K562 (cell line): ENCODE measurements at regions not wholly inside any gene's neighbourhood (a gene's known extent, or its start where the extent isn't known, plus 50 kb on each side); places are given as distances from the start of the nearest gene placed in this dataset.

Experiments used
- ATAC-seq: fragments of 200-7000 bp; cut with Tn5 transposase; 3 replicates; pipeline ENCODE4 v1.9.1; 2020; ENCODE audit warnings: moderate library complexity
- BruUV-seq: library from RNA; stranded (reverse); fragments of 400-500 nt; replicated peaks from 2 replicates; lab custom pipeline; 2021; lab: Mats Ljungman, UMichigan
- CTCF ChIA-PET: fragments of 300-600 bp; formaldehyde crosslinking; extraction: SDS; loops from one replicate; lab custom pipeline; 2021; ENCODE audit warnings: low intra/inter-chr PET ratio; lab: Yijun Ruan, JAX
- POLR2A ChIA-PET: fragments of 300-600, 350-650 bp; sonication (Branson Sonifier 250); formaldehyde crosslinking; extraction: SDS; loops from one replicate; lab custom pipeline; 2021; ENCODE audit warnings: antibody characterized with exemption, inconsistent platforms; lab: Yijun Ruan, JAX
- DNase-seq, 4 experiments: peaks; one replicate each; pipeline versions ENCODE4 v3.0.0 to v3.0.0-alpha.2; 2011 to 2018; ENCODE audit warnings: low spot score in 3 of 4, mixed read lengths in 3 of 4; ENCODE audit errors: extremely low read depth in 1 of 4
- FAIRE-seq: peaks from 2 replicates; lab custom pipeline; 2011; peaks lifted over from hg19 to GRCh38; lab: Jason Lieb, UNC
- H2AFZ ChIP-seq: 2 replicates; pipeline ENCODE4 v1.6.0; 2011; ENCODE audit warnings: low read depth, low read length, control low read depth, inconsistent platforms
- H3K27ac ChIP-seq: fragments of 200-600 bp; 3 replicates; pipeline ENCODE4 v1.8.0; 2011; ENCODE audit warnings: low read depth, mild to moderate bottlenecking, control low read depth, inconsistent platforms, low read length, moderate library complexity, mixed read lengths; ENCODE audit errors: extremely low read depth
- H3K27me3 ChIP-seq, 2 experiments: fragments of 300-600 bp in 1 of 2; 2 replicates in 1 of 2; 3 replicates in 1 of 2; pipeline versions ENCODE4 v1.6.0 to v1.8.0; 2011; ENCODE audit warnings: inconsistent platforms in 2 of 2, low read length in 2 of 2, mild to moderate bottlenecking in 1 of 2, mixed read lengths in 1 of 2, moderate library complexity in 1 of 2; ENCODE audit not compliant: control insufficient read depth in 2 of 2, insufficient read depth in 2 of 2
- H3K36me3 ChIP-seq: fragments of 300-600 bp; 3 replicates; pipeline ENCODE4 v1.8.0; 2011; ENCODE audit warnings: mild to moderate bottlenecking, low read length, inconsistent platforms; ENCODE audit not compliant: control insufficient read depth, insufficient read depth
- H3K4me1 ChIP-seq, 2 experiments: fragments of 200-600 bp in 1 of 2; replicated peaks in 1 of 2; 2 replicates in 1 of 2; 3 replicates in 1 of 2; pipeline versions ENCODE4 v1.5.1 to v1.8.0; 2011; ENCODE audit warnings: inconsistent platforms in 2 of 2, low read length in 2 of 2, mild to moderate bottlenecking in 1 of 2, mixed read lengths in 1 of 2, moderate library complexity in 1 of 2; ENCODE audit not compliant: control insufficient read depth in 2 of 2, insufficient read depth in 2 of 2
- H3K4me2 ChIP-seq: 2 replicates; pipeline ENCODE4 v1.6.1; 2011; ENCODE audit warnings: low read length, control low read depth, inconsistent platforms, mixed read lengths; ENCODE audit not compliant: insufficient read depth
- H3K4me3 ChIP-seq: fragments of 200-600 bp; sonication (generic), shearing (Covaris generic); 2 replicates; pipeline ENCODE4 v1.5.1; 2016; ENCODE audit warnings: control low read depth, inconsistent platforms
- H3K79me2 ChIP-seq: fragments of 200-600 bp; 3 replicates; pipeline ENCODE4 v1.8.0; 2011; ENCODE audit warnings: low read length, inconsistent platforms; ENCODE audit not compliant: control insufficient read depth, insufficient read depth
- H3K9ac ChIP-seq, 2 experiments: 2 replicates each; pipeline versions ENCODE4 v1.6.0 to v1.6.1; 2011; ENCODE audit warnings: low read depth in 2 of 2, low read length in 2 of 2, control low read depth in 1 of 2, inconsistent platforms in 1 of 2, mild to moderate bottlenecking in 1 of 2, mixed read lengths in 1 of 2; ENCODE audit not compliant: insufficient read depth in 1 of 2
- H3K9me1 ChIP-seq: one replicate; pipeline ENCODE4 v1.6.0; 2011; ENCODE audit warnings: inconsistent platforms, mild to moderate bottlenecking, low read length, moderate library complexity; ENCODE audit not compliant: control insufficient read depth, insufficient read depth
- H3K9me3 ChIP-seq: replicated peaks from 2 replicates; pipeline ENCODE4 v1.5.1; 2011; ENCODE audit warnings: low read depth, low read length, inconsistent platforms; ENCODE audit not compliant: control insufficient read depth, insufficient read depth
- H4K20me1 ChIP-seq: replicated peaks from 2 replicates; pipeline ENCODE4 v1.6.1; 2011; ENCODE audit warnings: low read length, inconsistent platforms, mixed read lengths; ENCODE audit not compliant: control insufficient read depth, insufficient read depth
- BRD9 ChIP-seq: fragments of 450-650 bp; IDR thresholded peaks from 2 replicates; pipeline ENCODE4 v1.6.1; 2018; ENCODE audit warnings: low read depth; ENCODE audit not compliant: partially characterized antibody
- MYNN ChIP-seq, 2 experiments: sonication (generic); formaldehyde crosslinking in 1 of 2; IDR thresholded peaks; 2 replicates each; pipeline versions ENCODE4 v1.5.0 to v1.6.1; 2016 to 2020; ENCODE audit warnings: antibody characterized with exemption in 1 of 2, missing genetic modification reagents in 1 of 2
- ZNF165 ChIP-seq: fragments of 250-450 bp; sonication (Bioruptor Pico); IDR thresholded peaks from 2 replicates; pipeline ENCODE4 v1.4.0; 2020; ENCODE audit warnings: borderline replicate concordance
- ZNF263 ChIP-seq: sonication (generic); formaldehyde crosslinking; IDR thresholded peaks from 2 replicates; pipeline ENCODE4 v1.8.0; 2022; ENCODE audit warnings: mild to moderate bottlenecking, missing genetic modification reagents, borderline replicate concordance
- ZZZ3 ChIP-seq: fragments of 450-650 bp; IDR thresholded peaks from 2 replicates; pipeline ENCODE4 v1.6.1; 2016; ENCODE audit warnings: antibody characterized with exemption, mild to moderate bottlenecking, moderate library complexity
- WGBS: fragments of 100-300 bp; shearing (Covaris generic); methylation state at CpG from one replicate; pipeline ENCODE4 v1.1.6; 2016; ENCODE audit warnings: low coverage, mixed read lengths; ENCODE audit not compliant: insufficient coverage; ENCODE audit errors: missing lambda C conversion rate; 5-methylcytosine and 5-hydroxymethylcytosine counted together
- in situ Hi-C: fragments of 300-500 bp; cut with MboI; formaldehyde crosslinking; loops from 4 replicates; pipeline ENCODE4 v1.15.0; 2018; ENCODE audit warnings: inconsistent platforms, mixed read lengths
- intact Hi-C: fragments of 100-400 bp; cut with micrococcal nuclease; formaldehyde crosslinking; loops from 2 replicates; pipeline ENCODE4 v1.14.2; 2022
- TF ChIP-seq, protein P1 (sequence below): sonication (generic); formaldehyde crosslinking; IDR thresholded peaks from 2 replicates; pipeline ENCODE4 v1.8.0; 2023; ENCODE audit warnings: mild to moderate bottlenecking, missing genetic modification reagents
- TF ChIP-seq, protein P2 (sequence below): fragments of 250-450 bp; sonication (Bioruptor Pico); IDR thresholded peaks from 2 replicates; pipeline ENCODE4 v1.4.0; 2020; ENCODE audit warnings: mild to moderate bottlenecking, moderate library complexity
- TF ChIP-seq, protein P3 (sequence below): fragments of 250-450 bp; sonication (Bioruptor Pico); IDR thresholded peaks from 2 replicates; pipeline ENCODE4 v1.4.0; 2020; ENCODE audit warnings: borderline replicate concordance

DNA sequence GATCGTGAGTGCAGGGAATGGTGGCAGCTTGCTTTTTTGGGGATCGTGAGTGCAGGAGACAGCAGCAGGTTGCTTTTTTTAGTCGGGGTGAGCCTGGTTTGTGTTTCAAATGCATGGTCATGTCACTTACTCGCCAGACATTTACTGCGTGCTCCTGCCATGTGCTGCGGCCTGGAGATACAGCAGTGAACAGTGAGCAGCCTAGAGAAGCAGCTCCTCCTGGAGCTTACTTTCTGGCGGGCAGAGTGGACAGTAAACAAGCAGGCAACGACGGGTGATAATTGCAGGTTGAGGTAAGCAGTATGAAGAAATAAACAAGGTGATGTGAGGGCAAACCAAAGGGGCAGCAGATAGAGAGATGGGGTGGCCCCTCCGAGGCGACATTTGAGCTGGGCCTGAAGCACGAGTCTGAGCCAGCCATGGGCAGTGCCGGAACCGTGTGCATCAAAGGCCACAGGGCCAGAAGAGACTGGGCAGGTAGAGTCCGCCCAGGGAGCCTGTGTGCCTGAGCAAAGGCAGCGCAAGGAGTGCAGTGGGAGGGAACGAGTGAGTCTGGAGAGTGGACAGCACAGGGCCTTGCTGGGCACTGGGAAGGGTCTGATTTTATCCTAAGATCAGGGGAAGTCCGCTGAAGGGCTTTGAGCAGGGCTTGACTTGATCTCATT lies 57.3 kb upstream of the RASA2 start (continued):
- TF ChIP-seq, protein P1, sequence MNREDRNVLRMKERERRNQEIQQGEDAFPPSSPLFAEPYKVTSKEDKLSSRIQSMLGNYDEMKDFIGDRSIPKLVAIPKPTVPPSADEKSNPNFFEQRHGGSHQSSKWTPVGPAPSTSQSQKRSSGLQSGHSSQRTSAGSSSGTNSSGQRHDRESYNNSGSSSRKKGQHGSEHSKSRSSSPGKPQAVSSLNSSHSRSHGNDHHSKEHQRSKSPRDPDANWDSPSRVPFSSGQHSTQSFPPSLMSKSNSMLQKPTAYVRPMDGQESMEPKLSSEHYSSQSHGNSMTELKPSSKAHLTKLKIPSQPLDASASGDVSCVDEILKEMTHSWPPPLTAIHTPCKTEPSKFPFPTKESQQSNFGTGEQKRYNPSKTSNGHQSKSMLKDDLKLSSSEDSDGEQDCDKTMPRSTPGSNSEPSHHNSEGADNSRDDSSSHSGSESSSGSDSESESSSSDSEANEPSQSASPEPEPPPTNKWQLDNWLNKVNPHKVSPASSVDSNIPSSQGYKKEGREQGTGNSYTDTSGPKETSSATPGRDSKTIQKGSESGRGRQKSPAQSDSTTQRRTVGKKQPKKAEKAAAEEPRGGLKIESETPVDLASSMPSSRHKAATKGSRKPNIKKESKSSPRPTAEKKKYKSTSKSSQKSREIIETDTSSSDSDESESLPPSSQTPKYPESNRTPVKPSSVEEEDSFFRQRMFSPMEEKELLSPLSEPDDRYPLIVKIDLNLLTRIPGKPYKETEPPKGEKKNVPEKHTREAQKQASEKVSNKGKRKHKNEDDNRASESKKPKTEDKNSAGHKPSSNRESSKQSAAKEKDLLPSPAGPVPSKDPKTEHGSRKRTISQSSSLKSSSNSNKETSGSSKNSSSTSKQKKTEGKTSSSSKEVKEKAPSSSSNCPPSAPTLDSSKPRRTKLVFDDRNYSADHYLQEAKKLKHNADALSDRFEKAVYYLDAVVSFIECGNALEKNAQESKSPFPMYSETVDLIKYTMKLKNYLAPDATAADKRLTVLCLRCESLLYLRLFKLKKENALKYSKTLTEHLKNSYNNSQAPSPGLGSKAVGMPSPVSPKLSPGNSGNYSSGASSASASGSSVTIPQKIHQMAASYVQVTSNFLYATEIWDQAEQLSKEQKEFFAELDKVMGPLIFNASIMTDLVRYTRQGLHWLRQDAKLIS (CRISPR knock-in tag), result no peak
- TF ChIP-seq, all 486 proteins: peak for 0

DNA sequence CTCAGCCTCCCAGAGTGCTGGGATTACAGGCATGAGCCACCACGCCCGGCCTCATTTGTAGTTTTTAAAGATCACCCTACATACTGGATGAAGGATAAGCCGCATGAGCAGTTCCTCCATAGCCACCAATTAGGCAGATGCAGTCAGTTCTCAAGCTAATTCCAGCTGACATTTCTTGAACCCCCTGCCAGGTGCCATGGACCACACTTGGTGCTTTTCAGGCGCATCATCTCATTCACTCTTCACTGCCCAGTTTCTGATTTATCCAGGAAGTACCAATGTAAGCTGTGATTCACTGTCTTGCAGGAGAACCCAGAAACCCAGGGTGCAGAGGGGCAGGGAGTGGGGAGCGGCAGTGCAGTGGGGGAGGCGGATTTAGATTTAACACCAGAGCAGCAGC lies 56.5 kb upstream of the RASA2 start:
- ATAC-seq (no peak), FAIRE-seq (no peak), DNase-seq (no peak)
- TF ChIP-seq, protein P2, sequence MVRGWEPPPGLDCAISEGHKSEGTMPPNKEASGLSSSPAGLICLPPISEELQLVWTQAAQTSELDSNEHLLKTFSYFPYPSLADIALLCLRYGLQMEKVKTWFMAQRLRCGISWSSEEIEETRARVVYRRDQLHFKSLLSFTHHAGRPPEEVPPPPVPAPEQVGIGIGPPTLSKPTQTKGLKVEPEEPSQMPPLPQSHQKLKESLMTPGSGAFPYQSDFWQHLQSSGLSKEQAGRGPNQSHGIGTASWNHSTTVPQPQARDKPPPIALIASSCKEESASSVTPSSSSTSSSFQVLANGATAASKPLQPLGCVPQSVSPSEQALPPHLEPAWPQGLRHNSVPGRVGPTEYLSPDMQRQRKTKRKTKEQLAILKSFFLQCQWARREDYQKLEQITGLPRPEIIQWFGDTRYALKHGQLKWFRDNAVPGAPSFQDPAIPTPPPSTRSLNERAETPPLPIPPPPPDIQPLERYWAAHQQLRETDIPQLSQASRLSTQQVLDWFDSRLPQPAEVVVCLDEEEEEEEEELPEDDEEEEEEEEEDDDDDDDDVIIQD (CRISPR knock-in tag), result no peak
- no peak for TF ChIP-seq ZNF263 (CRISPR knock-in tag)
- no peak for TF ChIP-seq ZNF165 (CRISPR knock-in tag)
- TF ChIP-seq, protein P3, sequence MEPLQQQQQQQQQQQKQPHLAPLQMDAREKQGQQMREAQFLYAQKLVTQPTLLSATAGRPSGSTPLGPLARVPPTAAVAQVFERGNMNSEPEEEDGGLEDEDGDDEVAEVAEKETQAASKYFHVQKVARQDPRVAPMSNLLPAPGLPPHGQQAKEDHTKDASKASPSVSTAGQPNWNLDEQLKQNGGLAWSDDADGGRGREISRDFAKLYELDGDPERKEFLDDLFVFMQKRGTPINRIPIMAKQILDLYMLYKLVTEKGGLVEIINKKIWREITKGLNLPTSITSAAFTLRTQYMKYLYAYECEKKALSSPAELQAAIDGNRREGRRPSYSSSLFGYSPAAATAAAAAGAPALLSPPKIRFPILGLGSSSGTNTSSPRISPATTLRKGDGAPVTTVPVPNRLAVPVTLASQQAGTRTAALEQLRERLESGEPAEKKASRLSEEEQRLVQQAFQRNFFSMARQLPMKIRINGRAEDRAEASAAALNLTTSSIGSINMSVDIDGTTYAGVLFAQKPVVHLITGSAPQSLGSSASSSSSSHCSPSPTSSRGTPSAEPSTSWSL (CRISPR knock-in tag), result no peak
- TF ChIP-seq MYNN (IDR thresholded peaks at IDR 0.05), result no peak
- no peak for TF ChIP-seq MYNN (CRISPR knock-in tag; IDR thresholded peaks at IDR 0.05)
- no peak for TF ChIP-seq ZZZ3
- no peak for TF ChIP-seq BRD9
- in situ Hi-C loops, result no loop called here
- Histone ChIP-seq H3K4me3 (no peak overlapping the region), H3K79me2 (no peaks in the 10 kb centered on the region), H3K4me2 (no peak overlapping the region), H4K20me1 (no peaks in the 10 kb centered on the region), H2AFZ (no peak overlapping the region), H3K9ac (no peak overlapping the region), H3K27me3 (no peaks in the 10 kb centered on the region), H3K27ac (no peak overlapping the region), H3K9me1 (peaks cover 7% of the 10 kb centered on the region), H3K9me3 (no peaks in the 10 kb centered on the region), H3K36me3 (peaks cover 19% of the 10 kb centered on the region; the same call in 2 of the 3 replicates), H3K4me1 (peaks cover 16 to 24% of the 10 kb centered on the region in 2 experiments)
- 85% methylated on average over 6 of the region's 6 CpGs for WGBS
- intact Hi-C loops, result no loop called here
- POLR2A ChIA-PET, result interaction anchor here (0.9 kb wide), 1 partner anchor 22 kb away, joined by 3 read pairs; no protein-coding TSS in a partner anchor
- BruUV-seq, result no TSS peak
- CTCF ChIA-PET, result no interaction called here
